ENCODE measurements at regions not wholly inside any gene's neighbourhood (a gene's known extent, or its start where the extent isn't known, plus 50 kb on each side); places are given as distances from the start of the nearest gene placed in this dataset.
"Not testable (repeated sequence)": the region's sequence is repeated elsewhere in the genome, so short reads cannot be mapped to it uniquely, and the experiment has no call there.

DNA sequence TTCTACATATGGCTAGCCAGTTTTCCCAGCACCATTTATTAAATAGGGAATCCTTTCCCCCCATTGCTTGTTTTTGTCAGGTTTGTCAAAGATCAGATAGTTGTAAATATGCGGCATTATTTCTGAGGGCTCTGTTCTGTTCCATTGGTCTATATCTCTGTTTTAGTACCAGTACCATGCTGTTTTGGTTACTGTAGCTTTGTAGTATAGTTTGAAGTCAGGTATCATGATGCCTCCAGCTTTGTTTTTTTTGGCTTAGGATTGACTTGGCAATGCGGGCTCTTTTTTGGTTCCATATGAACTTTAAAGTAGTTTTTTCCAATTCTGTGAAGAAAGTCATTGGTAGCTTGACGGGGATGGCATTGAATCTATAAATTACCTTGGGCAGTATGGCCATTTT is 60.0 kb upstream of the GPC3 start:
- H2BK5ac ChIP-seq (ENCODE audit: low read depth, low read length, poor library complexity, severe bottlenecking); H3K4ac ChIP-seq (ENCODE audit: low read depth in 1 of 2, low read length in 2 of 2); H4K8ac ChIP-seq (ENCODE audit: low read length); H2BK120ac ChIP-seq (ENCODE audit: low read depth, low read length); H3K9ac ChIP-seq (ENCODE audit: low read length); H3K18ac ChIP-seq (ENCODE audit: low read depth in 1 of 2, low read length in 2 of 2); H3K4me3 ChIP-seq (ENCODE audit: insufficient read depth in 1 of 2, low read depth in 1 of 2, low read length in 2 of 2); H3K14ac ChIP-seq (ENCODE audit: low read length in 2 of 2); H2AK5ac ChIP-seq (ENCODE audit: low read length, severe bottlenecking); H2AFZ ChIP-seq (ENCODE audit: low read depth, low read length); H3K27ac ChIP-seq (ENCODE audit: low read length, poor library complexity, severe bottlenecking); H3K23ac ChIP-seq (ENCODE audit: low read length in 2 of 2); H3K4me1 ChIP-seq (ENCODE audit: control insufficient read depth, insufficient read depth, low read depth, low read length); H4K91ac ChIP-seq (ENCODE audit: low read length); H3K9me3 ChIP-seq (ENCODE audit: control insufficient read depth, low read length); H3K79me1 ChIP-seq (replicated peaks; ENCODE audit: low read length, poor library complexity, severe bottlenecking); DNase-seq; H3K36me3 ChIP-seq (ENCODE audit: control insufficient read depth in 1 of 2, insufficient read depth in 2 of 2, low read depth in 1 of 2, low read length in 2 of 2); H2BK15ac ChIP-seq (ENCODE audit: low read depth, poor library complexity, severe bottlenecking); H3K4me2 ChIP-seq (ENCODE audit: low read length, poor library complexity, severe bottlenecking); H3K27me3 ChIP-seq (ENCODE audit: control insufficient read depth in 1 of 2, insufficient read depth in 1 of 2, low read length in 2 of 2); H2BK12ac ChIP-seq (ENCODE audit: low read length in 2 of 2): not testable (repeated sequence)
- 60% methylated on average over 1 of the region's 3 CpGs for WGBS

DNA sequence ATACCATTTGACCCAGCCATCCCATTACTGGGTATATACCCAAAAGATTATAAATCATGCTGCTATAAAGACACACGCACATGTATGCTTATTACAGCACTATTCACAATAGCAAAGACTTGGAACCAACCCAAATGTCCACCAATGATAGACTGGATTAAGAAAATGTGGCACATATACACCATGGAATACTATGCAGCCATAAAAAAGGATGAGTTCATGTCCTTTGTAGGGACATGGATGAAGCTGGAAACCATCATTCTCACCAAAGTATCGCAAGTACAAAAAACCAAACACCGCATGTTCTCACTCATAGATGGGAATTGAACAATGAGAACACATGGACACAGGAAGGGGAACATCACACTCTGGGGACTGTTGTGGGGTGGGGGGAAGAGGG is 81.7 kb upstream of the GPC3 start:
- not testable (repeated sequence) for H4K8ac ChIP-seq (ENCODE audit: low read length); H3K14ac ChIP-seq (ENCODE audit: low read length in 2 of 2); H2AK5ac ChIP-seq (ENCODE audit: low read length, severe bottlenecking); H4K91ac ChIP-seq (ENCODE audit: low read length); H2BK15ac ChIP-seq (ENCODE audit: low read depth, poor library complexity, severe bottlenecking); H2BK5ac ChIP-seq (ENCODE audit: low read depth, low read length, poor library complexity, severe bottlenecking); H3K4me1 ChIP-seq (ENCODE audit: control insufficient read depth, insufficient read depth, low read depth, low read length); H3K4ac ChIP-seq (ENCODE audit: low read depth in 1 of 2, low read length in 2 of 2); H3K18ac ChIP-seq (ENCODE audit: low read depth in 1 of 2, low read length in 2 of 2); H2BK120ac ChIP-seq (ENCODE audit: low read depth, low read length); H3K79me1 ChIP-seq (replicated peaks; ENCODE audit: low read length, poor library complexity, severe bottlenecking); H3K27ac ChIP-seq (ENCODE audit: low read length, poor library complexity, severe bottlenecking); H3K27me3 ChIP-seq (ENCODE audit: control insufficient read depth in 1 of 2, insufficient read depth in 1 of 2, low read length in 2 of 2); H3K36me3 ChIP-seq (ENCODE audit: control insufficient read depth in 1 of 2, insufficient read depth in 2 of 2, low read depth in 1 of 2, low read length in 2 of 2); H3K9ac ChIP-seq (ENCODE audit: low read length); DNase-seq; H3K9me3 ChIP-seq (ENCODE audit: control insufficient read depth, low read length); H2BK12ac ChIP-seq (ENCODE audit: low read length in 2 of 2); H3K4me2 ChIP-seq (ENCODE audit: low read length, poor library complexity, severe bottlenecking); H2AFZ ChIP-seq (ENCODE audit: low read depth, low read length); H3K23ac ChIP-seq (ENCODE audit: low read length in 2 of 2); H3K4me3 ChIP-seq (ENCODE audit: insufficient read depth in 1 of 2, low read depth in 1 of 2, low read length in 2 of 2)
- no CpG with 5 or more reads among the region's 3 CpGs for WGBS

DNA sequence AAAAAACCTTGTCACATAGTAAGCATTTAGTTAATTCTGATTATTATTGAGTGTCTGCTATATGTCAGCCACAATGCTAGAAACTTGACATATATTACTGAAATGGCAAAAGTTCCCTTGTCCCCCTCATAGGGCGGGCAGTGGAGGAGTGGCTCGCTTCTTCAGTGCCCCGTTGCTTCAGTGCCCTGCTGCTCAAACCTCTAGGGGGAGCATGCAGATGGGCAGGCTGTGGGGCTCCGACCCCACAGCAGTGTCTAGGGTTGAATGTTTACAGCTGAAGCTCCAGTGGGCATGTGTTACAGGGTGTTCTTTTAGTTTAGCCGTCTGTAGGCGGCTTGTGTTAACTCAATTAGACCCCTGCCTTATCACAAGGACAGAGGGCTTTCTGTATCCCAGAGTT is 86.5 kb upstream of the GPC3 start:
- H3K9me3 ChIP-seq (ENCODE audit: control insufficient read depth, low read length); H2BK12ac ChIP-seq (ENCODE audit: low read length in 2 of 2); H3K14ac ChIP-seq (ENCODE audit: low read length in 2 of 2); H3K36me3 ChIP-seq (ENCODE audit: control insufficient read depth in 1 of 2, insufficient read depth in 2 of 2, low read depth in 1 of 2, low read length in 2 of 2); H3K23ac ChIP-seq (ENCODE audit: low read length in 2 of 2); H4K91ac ChIP-seq (ENCODE audit: low read length); H2BK15ac ChIP-seq (ENCODE audit: low read depth, poor library complexity, severe bottlenecking); H2BK120ac ChIP-seq (ENCODE audit: low read depth, low read length); H3K79me1 ChIP-seq (replicated peaks; ENCODE audit: low read length, poor library complexity, severe bottlenecking); H3K4ac ChIP-seq (ENCODE audit: low read depth in 1 of 2, low read length in 2 of 2); H3K4me1 ChIP-seq (ENCODE audit: control insufficient read depth, insufficient read depth, low read depth, low read length); H3K4me3 ChIP-seq (ENCODE audit: insufficient read depth in 1 of 2, low read depth in 1 of 2, low read length in 2 of 2); H3K18ac ChIP-seq (ENCODE audit: low read depth in 1 of 2, low read length in 2 of 2); DNase-seq; H2BK5ac ChIP-seq (ENCODE audit: low read depth, low read length, poor library complexity, severe bottlenecking); H4K8ac ChIP-seq (ENCODE audit: low read length); H3K27me3 ChIP-seq (ENCODE audit: control insufficient read depth in 1 of 2, insufficient read depth in 1 of 2, low read length in 2 of 2); H2AK5ac ChIP-seq (ENCODE audit: low read length, severe bottlenecking); H2AFZ ChIP-seq (ENCODE audit: low read depth, low read length); H3K27ac ChIP-seq (ENCODE audit: low read length, poor library complexity, severe bottlenecking); H3K9ac ChIP-seq (ENCODE audit: low read length); H3K4me2 ChIP-seq (ENCODE audit: low read length, poor library complexity, severe bottlenecking): not testable (repeated sequence)
- WGBS: 57% methylated on average over 6 of the region's 6 CpGs

DNA sequence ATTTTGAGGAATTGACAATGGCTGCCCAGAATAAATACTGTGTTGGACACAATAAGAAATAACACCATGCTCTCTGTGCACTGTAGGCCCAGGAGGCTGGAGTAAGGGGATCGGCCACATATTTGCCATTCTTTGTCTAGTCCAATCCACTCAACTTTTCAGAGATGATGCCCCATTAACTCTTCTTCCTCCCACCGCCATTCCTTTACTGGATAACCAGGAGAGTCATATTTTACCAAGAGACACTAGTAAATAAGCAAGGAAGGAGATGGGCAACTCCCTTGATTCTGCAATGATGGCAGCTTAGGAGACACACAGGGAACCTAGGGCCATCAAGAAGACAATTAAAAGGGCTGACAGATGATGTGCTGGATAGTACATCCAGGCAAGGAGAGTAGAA is 87.9 kb upstream of the GPC3 start:
- Histone ChIP-seq H2BK12ac (ENCODE audit: low read length in 2 of 2) (no peak overlapping the region), H3K4me3 (ENCODE audit: insufficient read depth in 1 of 2, low read depth in 1 of 2, low read length in 2 of 2) (no peak overlapping the region)
- no CpG with 5 or more reads among the region's 2 CpGs for WGBS

More for the DNA sequence above, 87.9 kb upstream of the GPC3 start:
- H2AK5ac ChIP-seq (ENCODE audit: low read length, severe bottlenecking): no peak overlapping the region
- no peaks in the 10 kb centered on the region for H3K79me1 ChIP-seq (replicated peaks; ENCODE audit: low read length, poor library complexity, severe bottlenecking)
- no peak overlapping the region for H3K4me2 ChIP-seq (ENCODE audit: low read length, poor library complexity, severe bottlenecking)
- no peaks in the 10 kb centered on the region for H3K4me1 ChIP-seq (ENCODE audit: control insufficient read depth, insufficient read depth, low read depth, low read length)
- no peak overlapping the region for H2BK120ac ChIP-seq (ENCODE audit: low read depth, low read length)
- no peak overlapping the region for H2BK15ac ChIP-seq (ENCODE audit: low read depth, poor library complexity, severe bottlenecking)
- no peak for DNase-seq
- no peak overlapping the region for H2BK5ac ChIP-seq (ENCODE audit: low read depth, low read length, poor library complexity, severe bottlenecking)
- no peaks in the 10 kb centered on the region for H3K36me3 ChIP-seq (ENCODE audit: control insufficient read depth in 1 of 2, insufficient read depth in 2 of 2, low read depth in 1 of 2, low read length in 2 of 2)
- H3K18ac ChIP-seq (ENCODE audit: low read depth in 1 of 2, low read length in 2 of 2): no peak overlapping the region
- no peak overlapping the region for H3K9ac ChIP-seq (ENCODE audit: low read length)
- no peaks in the 10 kb centered on the region for H3K9me3 ChIP-seq (ENCODE audit: control insufficient read depth, low read length)
- no peak overlapping the region for H3K23ac ChIP-seq (ENCODE audit: low read length in 2 of 2)
- H3K27me3 ChIP-seq (ENCODE audit: control insufficient read depth in 1 of 2, insufficient read depth in 1 of 2, low read length in 2 of 2): no peaks in the 10 kb centered on the region
- no peak overlapping the region for H2AFZ ChIP-seq (ENCODE audit: low read depth, low read length)
- no peak overlapping the region for H3K14ac ChIP-seq (ENCODE audit: low read length in 2 of 2)
- H4K8ac ChIP-seq (ENCODE audit: low read length): no peak overlapping the region
- H4K91ac ChIP-seq (ENCODE audit: low read length): no peak overlapping the region
- no peak overlapping the region for H3K27ac ChIP-seq (ENCODE audit: low read length, poor library complexity, severe bottlenecking)
- H3K4ac ChIP-seq (ENCODE audit: low read depth in 1 of 2, low read length in 2 of 2): no peak overlapping the region
